ENCODE measurements at regions not wholly inside any gene's neighbourhood (a gene's known extent, or its start where the extent isn't known, plus 50 kb on each side); places are given as distances from the start of the nearest gene placed in this dataset.

GRCh38 chr2:67948057-67948456 lies 114.7 kb downstream of the C1D start:
- no peak for DNase-seq (ENCODE audit: low read depth in 2 of 3, low spot score in 2 of 3)

GRCh38 chr2:67948506-67948905 lies 114.3 kb downstream of the C1D start:
- DNase-seq (ENCODE audit: low read depth in 2 of 3, low spot score in 2 of 3) = no peak

GRCh38 chr2:67950018-67950417 lies 112.8 kb downstream of the C1D start:
- DNase-seq (ENCODE audit: low read depth in 2 of 3, low spot score in 2 of 3) = no peak

GRCh38 chr2:67950919-67951318 lies 111.9 kb downstream of the C1D start:
- DNase-seq (ENCODE audit: low read depth in 2 of 3, low spot score in 2 of 3) = no peak

- no peak for DNase-seq (ENCODE audit: low read depth in 2 of 3, low spot score in 2 of 3)
Measured at GRCh38 chr2:67952066-67952465, 110.7 kb downstream of the C1D start.

GRCh38 chr2:67954093-67954748 lies 108.6 kb downstream of the C1D start:
- DNase-seq (ENCODE audit: low read depth in 2 of 3, low spot score in 2 of 3) = no peak

- DNase-seq (ENCODE audit: low read depth in 2 of 3, low spot score in 2 of 3) = no peak
Measured at GRCh38 chr2:67955748-67956603, 106.8 kb downstream of the C1D start.

- DNase-seq (ENCODE audit: low read depth in 2 of 3, low spot score in 2 of 3) = no peak
Measured at GRCh38 chr2:67965246-67965645, 97.6 kb downstream of the C1D start.

GRCh38 chr2:67970071-67970470 lies 92.7 kb downstream of the C1D start:
- DNase-seq (ENCODE audit: low read depth in 2 of 3, low spot score in 2 of 3) = no peak

GRCh38 chr2:67970542-67970941 lies 92.3 kb downstream of the C1D start:
- DNase-seq (ENCODE audit: low read depth in 2 of 3, low spot score in 2 of 3) = no peak

- DNase-seq (ENCODE audit: low read depth in 2 of 3, low spot score in 2 of 3) = peak in 2 of 3 donors; percentile 31 to 82
Measured at GRCh38 chr2:67974559-67975430, 88.0 kb downstream of the C1D start.

- no peak for DNase-seq (ENCODE audit: low read depth in 2 of 3, low spot score in 2 of 3)
Measured at GRCh38 chr2:67977464-67977863, 85.3 kb downstream of the C1D start.

- no peak for DNase-seq (ENCODE audit: low read depth in 2 of 3, low spot score in 2 of 3)
Measured at GRCh38 chr2:67982956-67983355, 79.8 kb downstream of the C1D start.

- no peak for DNase-seq (ENCODE audit: low read depth in 2 of 3, low spot score in 2 of 3)
Measured at GRCh38 chr2:67984600-67984999, 78.2 kb downstream of the C1D start.

- DNase-seq (ENCODE audit: low read depth in 2 of 3, low spot score in 2 of 3) = no peak
Measured at GRCh38 chr2:67985586-67985985, 77.2 kb downstream of the C1D start.

GRCh38 chr2:67986258-67986657 lies 76.5 kb downstream of the C1D start:
- no peak for DNase-seq (ENCODE audit: low read depth in 2 of 3, low spot score in 2 of 3)

All from hematopoietic multipotent progenitor cell (in vitro differentiated cells).